ENCODE measurements at regions not wholly inside any gene's neighbourhood (a gene's known extent, or its start where the extent isn't known, plus 50 kb on each side); places are given as distances from the start of the nearest gene placed in this dataset.

DNA sequence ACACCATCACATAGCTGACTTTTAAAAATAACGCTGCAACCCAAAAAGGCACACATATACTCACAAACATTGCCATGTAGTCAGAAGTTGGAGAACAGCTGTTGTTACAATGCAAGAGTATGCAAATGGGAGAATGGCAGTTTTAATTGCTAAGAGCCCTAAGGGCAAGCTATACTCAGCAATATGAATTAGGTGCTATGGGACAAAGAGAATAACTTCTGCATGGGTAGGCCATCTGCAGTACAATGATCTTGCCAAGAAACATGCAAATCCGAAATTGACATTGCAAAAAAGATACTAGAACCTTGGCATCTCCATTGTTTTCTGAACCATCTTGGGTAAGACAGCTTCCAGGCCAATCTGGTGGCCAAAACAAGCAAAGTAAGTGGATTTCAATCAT lies 697.8 kb downstream of the LRRIQ3 start:
- no peak for TF ChIP-seq EZH2 (IDR thresholded peaks at IDR 0.05; ENCODE audit: borderline replicate concordance, low read depth, low read length, severe bottlenecking)
- TF ChIP-seq, protein P1, sequence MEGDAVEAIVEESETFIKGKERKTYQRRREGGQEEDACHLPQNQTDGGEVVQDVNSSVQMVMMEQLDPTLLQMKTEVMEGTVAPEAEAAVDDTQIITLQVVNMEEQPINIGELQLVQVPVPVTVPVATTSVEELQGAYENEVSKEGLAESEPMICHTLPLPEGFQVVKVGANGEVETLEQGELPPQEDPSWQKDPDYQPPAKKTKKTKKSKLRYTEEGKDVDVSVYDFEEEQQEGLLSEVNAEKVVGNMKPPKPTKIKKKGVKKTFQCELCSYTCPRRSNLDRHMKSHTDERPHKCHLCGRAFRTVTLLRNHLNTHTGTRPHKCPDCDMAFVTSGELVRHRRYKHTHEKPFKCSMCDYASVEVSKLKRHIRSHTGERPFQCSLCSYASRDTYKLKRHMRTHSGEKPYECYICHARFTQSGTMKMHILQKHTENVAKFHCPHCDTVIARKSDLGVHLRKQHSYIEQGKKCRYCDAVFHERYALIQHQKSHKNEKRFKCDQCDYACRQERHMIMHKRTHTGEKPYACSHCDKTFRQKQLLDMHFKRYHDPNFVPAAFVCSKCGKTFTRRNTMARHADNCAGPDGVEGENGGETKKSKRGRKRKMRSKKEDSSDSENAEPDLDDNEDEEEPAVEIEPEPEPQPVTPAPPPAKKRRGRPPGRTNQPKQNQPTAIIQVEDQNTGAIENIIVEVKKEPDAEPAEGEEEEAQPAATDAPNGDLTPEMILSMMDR (IDR thresholded peaks at IDR 0.05; ENCODE audit: borderline replicate concordance, extremely low read depth, low read length, poor library complexity, severe bottlenecking): no peak
